ENCODE measurements at regions not wholly inside any gene's neighbourhood (a gene's known extent, or its start where the extent isn't known, plus 50 kb on each side); places are given as distances from the start of the nearest gene placed in this dataset.

DNA sequence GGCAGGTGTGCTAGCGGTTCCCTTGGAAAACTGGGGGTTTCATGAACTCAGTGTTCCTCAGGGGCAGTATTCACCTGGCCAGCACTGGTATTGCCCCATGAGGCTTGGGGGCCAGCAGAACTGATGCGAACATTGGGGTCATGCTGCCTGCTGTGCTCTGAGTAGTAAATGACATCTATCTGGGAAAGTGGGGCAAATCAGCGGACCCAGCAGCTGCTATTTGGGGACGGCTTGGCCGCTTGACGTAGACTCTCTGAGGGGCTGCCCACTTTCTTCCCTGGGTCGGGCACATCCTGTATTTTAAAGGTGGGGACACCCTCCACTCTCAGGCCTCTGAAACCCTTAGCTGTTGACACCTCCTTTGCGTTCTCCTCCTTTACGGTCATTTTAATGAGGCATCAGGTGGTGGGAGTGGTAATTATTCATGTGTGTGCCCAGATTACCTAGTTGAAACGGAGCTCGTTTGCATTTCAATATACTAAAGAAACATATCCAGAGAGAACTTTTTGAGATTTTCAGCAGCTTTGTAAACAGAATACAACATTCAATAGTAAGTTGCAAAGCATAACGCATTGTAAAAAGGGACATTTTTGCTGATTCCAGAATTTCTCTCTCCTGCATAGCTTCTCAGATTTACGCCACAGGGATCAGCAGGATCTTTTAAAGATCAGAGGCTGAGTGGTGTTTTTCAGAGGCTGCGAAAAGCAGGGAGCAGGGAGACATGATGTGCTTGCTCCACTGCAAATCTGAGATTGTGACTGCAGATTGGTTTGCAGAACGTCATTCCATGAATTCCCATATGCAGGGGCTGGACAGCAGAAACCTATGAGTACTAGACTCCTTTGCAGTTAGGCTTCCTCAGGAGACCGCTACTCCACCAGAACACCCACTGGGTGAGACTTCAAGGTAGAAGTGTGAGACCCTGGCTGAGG lies 56.8 kb upstream of the ZFR start:
- Histone ChIP-seq H3K27me3 (replicated peaks; ENCODE audit: control insufficient read depth, insufficient read depth, low read length) (peaks cover 3% of the 10 kb centered on the region), H3K4me3 (replicated peaks; ENCODE audit: low read depth, low read length) (no peak overlapping the region), H3K36me3 (ENCODE audit: control insufficient read depth, insufficient read depth, low read length) (no peaks in the 10 kb centered on the region)
- TF ChIP-seq, protein P1, sequence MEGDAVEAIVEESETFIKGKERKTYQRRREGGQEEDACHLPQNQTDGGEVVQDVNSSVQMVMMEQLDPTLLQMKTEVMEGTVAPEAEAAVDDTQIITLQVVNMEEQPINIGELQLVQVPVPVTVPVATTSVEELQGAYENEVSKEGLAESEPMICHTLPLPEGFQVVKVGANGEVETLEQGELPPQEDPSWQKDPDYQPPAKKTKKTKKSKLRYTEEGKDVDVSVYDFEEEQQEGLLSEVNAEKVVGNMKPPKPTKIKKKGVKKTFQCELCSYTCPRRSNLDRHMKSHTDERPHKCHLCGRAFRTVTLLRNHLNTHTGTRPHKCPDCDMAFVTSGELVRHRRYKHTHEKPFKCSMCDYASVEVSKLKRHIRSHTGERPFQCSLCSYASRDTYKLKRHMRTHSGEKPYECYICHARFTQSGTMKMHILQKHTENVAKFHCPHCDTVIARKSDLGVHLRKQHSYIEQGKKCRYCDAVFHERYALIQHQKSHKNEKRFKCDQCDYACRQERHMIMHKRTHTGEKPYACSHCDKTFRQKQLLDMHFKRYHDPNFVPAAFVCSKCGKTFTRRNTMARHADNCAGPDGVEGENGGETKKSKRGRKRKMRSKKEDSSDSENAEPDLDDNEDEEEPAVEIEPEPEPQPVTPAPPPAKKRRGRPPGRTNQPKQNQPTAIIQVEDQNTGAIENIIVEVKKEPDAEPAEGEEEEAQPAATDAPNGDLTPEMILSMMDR (IDR thresholded peaks at IDR 0.05; ENCODE audit: insufficient read depth, low read length, poor library complexity, severe bottlenecking): no peak
- DNase-seq (ENCODE audit: extremely low read depth, insufficient read length): no peak

DNA sequence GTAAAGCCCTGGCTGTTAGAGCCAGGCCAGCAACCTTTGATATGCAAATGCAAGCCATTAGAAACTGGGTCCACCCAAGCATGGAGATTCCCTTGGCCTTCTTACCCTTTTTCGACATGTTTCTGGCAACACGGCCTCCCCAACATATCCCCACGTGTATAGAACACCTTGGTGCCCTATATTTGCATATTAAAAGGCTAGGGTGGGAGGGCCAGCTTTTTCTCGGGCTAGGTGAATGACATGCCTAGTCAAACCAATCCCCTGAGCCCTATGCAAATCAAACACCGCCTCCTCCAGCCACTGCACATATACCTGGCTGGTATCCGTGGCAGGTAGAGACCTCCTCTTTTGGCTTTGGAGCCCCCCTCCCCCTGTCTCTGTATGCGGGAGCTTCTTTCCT lies 55.6 kb upstream of the ZFR start:
- TF ChIP-seq, protein P1 (IDR thresholded peaks at IDR 0.05; ENCODE audit: insufficient read depth, low read length, poor library complexity, severe bottlenecking): no peak
- DNase-seq (ENCODE audit: extremely low read depth, insufficient read length): no peak
- no peak overlapping the region for H3K4me3 ChIP-seq (replicated peaks; ENCODE audit: low read depth, low read length)
- no peaks in the 10 kb centered on the region for H3K36me3 ChIP-seq (ENCODE audit: control insufficient read depth, insufficient read depth, low read length)
- H3K27me3 ChIP-seq (replicated peaks; ENCODE audit: control insufficient read depth, insufficient read depth, low read length): peaks cover 3% of the 10 kb centered on the region

DNA sequence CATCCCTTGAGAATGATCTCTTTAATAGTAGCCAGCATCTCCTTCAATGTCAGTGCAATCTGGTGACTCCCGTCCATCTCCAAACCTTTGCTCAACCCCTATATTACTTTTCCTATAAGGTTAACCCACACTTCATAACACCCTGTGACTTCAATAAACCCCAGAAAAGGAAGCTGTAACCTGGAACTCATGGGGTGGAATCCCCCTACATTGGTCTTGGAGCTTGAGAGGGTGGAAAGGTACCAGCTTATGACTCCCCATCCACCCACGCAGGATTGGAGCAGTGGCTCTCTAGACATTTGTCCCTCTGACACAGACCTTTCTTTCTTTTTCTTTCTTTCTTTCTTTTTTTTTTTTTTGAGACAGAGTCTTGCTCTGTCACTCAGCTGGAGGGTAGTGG lies 54.7 kb upstream of the ZFR start:
- TF ChIP-seq, protein P1 (IDR thresholded peaks at IDR 0.05; ENCODE audit: insufficient read depth, low read length, poor library complexity, severe bottlenecking): no peak
- Histone ChIP-seq H3K36me3 (ENCODE audit: control insufficient read depth, insufficient read depth, low read length) (no peaks in the 10 kb centered on the region), H3K27me3 (replicated peaks; ENCODE audit: control insufficient read depth, insufficient read depth, low read length) (peaks cover 1% of the 10 kb centered on the region; the same call in 1 of the 2 replicates), H3K4me3 (replicated peaks; ENCODE audit: low read depth, low read length) (no peak overlapping the region)
- no peak for DNase-seq (ENCODE audit: extremely low read depth, insufficient read length)

GRCh38 chr5:32498484-32498883 lies 53.9 kb upstream of the ZFR start:
- Histone ChIP-seq H3K36me3 (ENCODE audit: control insufficient read depth, insufficient read depth, low read length) (no peaks in the 10 kb centered on the region), H3K27me3 (replicated peaks; ENCODE audit: control insufficient read depth, insufficient read depth, low read length) (peaks cover 1% of the 10 kb centered on the region; the same call in 1 of the 2 replicates), H3K4me3 (replicated peaks; ENCODE audit: low read depth, low read length) (no peak overlapping the region)
- no peak for DNase-seq (ENCODE audit: extremely low read depth, insufficient read length)
- TF ChIP-seq, protein P1 (IDR thresholded peaks at IDR 0.05; ENCODE audit: insufficient read depth, low read length, poor library complexity, severe bottlenecking): no peak

DNA sequence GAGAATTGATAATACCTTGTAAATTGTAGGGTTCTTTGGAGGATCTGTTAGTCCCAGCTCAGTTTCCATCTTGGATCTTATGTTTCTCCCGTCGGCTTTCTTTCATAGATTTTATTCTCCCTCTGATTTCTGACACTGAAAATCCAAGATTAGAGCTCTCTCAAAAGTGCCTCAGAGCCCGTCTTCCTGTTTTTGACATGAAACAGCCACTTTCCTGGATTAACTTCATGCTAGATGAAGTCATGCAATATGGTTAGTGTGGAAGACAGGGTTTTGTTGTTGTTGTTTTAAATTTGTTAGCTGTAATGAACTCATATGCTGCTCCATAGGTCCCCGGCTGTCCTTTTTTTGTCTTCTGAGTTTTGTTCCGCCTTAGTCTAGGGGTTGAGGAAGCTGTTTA lies 51.6 kb upstream of the ZFR start:
- no peak for DNase-seq (ENCODE audit: extremely low read depth, insufficient read length)
- H3K27me3 ChIP-seq (replicated peaks; ENCODE audit: control insufficient read depth, insufficient read depth, low read length): no peaks in the 10 kb centered on the region
- TF ChIP-seq, protein P1 (IDR thresholded peaks at IDR 0.05; ENCODE audit: insufficient read depth, low read length, poor library complexity, severe bottlenecking): no peak
- H3K4me3 ChIP-seq (replicated peaks; ENCODE audit: low read depth, low read length): no peak overlapping the region
- no peaks in the 10 kb centered on the region for H3K36me3 ChIP-seq (ENCODE audit: control insufficient read depth, insufficient read depth, low read length)
